Transverse colon (tissue), 4 donors: ENCODE measurements at regions not wholly inside any gene's neighbourhood (a gene's known extent, or its start where the extent isn't known, plus 50 kb on each side); places are given as distances from the start of the nearest gene placed in this dataset.

Experiments used
- DNase-seq: peaks from one replicate; pipeline ENCODE4 v3.0.0-alpha.2; 2019
- H3K27ac ChIP-seq, 4 donors: fragments of 200-600 bp; sonication (generic); 2 replicates each; pipeline ENCODE4 v1.5.1; 2016 to 2018; ENCODE audit warnings: inconsistent platforms in 4 of 4
- H3K27me3 ChIP-seq: fragments of 200-600 bp; sonication (generic); 2 replicates; pipeline ENCODE4 v1.5.1; 2017; ENCODE audit warnings: inconsistent platforms
- H3K36me3 ChIP-seq, 4 donors: fragments of 200-600 bp; sonication (generic); 2 replicates each; pipeline ENCODE4 v1.5.1; 2017 to 2019; ENCODE audit warnings: inconsistent platforms in 4 of 4
- H3K4me1 ChIP-seq, 4 donors: fragments of 200-600 bp; sonication (generic); 2 replicates each; pipeline ENCODE4 v1.5.1; 2017 to 2020; ENCODE audit warnings: inconsistent platforms in 4 of 4
- H3K4me3 ChIP-seq, 4 donors: fragments of 200-600 bp; sonication (generic); 1 replicate in 1 of 4; 2 replicates in 3 of 4; pipeline versions ENCODE4 v1.5.1 to v1.6.1; 2017 to 2019; ENCODE audit warnings: inconsistent platforms in 4 of 4
- H3K9me3 ChIP-seq, 2 donors: fragments of 200-600 bp; sonication (generic); 2 replicates each; pipeline ENCODE4 v1.5.1; 2017 to 2019; ENCODE audit warnings: inconsistent platforms in 2 of 2
- CTCF ChIP-seq, 5 experiments: fragments of 200-600 bp in 3 of 5; fragments of 450-650 bp in 2 of 5; sonication (generic) in 3 of 5; IDR thresholded peaks; 1 replicate in 2 of 5; 2 replicates in 3 of 5; pipeline ENCODE4 v1.5.1; 2016 to 2017; ENCODE audit warnings: antibody characterized with exemption in 5 of 5, inconsistent platforms in 3 of 5, mild to moderate bottlenecking in 2 of 5, moderate library complexity in 1 of 5
- EP300 ChIP-seq: sonication (generic); formaldehyde crosslinking; IDR thresholded peaks from one replicate; pipeline ENCODE4 v1.6.1; 2017; ENCODE audit warnings: antibody characterized with exemption, low read depth
- POLR2A ChIP-seq: fragments of 450-650 bp; IDR thresholded peaks from one replicate; pipeline ENCODE4 v1.6.1; 2016; ENCODE audit warnings: antibody characterized with exemption, mild to moderate bottlenecking, moderate library complexity
- POLR2AphosphoS5 ChIP-seq, 3 donors: sonication (generic); formaldehyde crosslinking; IDR thresholded peaks; one replicate each; pipeline ENCODE4 v1.6.1; 2016; ENCODE audit warnings: antibody characterized with exemption in 3 of 3
- WGBS, 2 donors: methylation state at CpG; one replicate each; pipeline ENCODE4 v1.1.5; 2018; ENCODE audit warnings: low coverage in 1 of 2; 5-methylcytosine and 5-hydroxymethylcytosine counted together
- in situ Hi-C, 4 donors: fragments of 200-750 bp; cut with MboI; loops; one replicate each; pipeline versions ENCODE4 v1.15.0 to v1.15.1; 2017; ENCODE audit warnings: low sequenced_read_pairs in 3 of 4, low pct_ligation_motif_present in 1 of 4, low pct_unique_long_range_greater_than_20kb in 1 of 4
- intact Hi-C: fragments of 100-400 bp; cut with DNase I; formaldehyde crosslinking; loops from one replicate; pipeline ENCODE4 v1.15.1; 2023; ENCODE audit warnings: low total_unique reads

- intact Hi-C loops (no loop called here), in situ Hi-C loops (no loop called here)
- H3K27me3 ChIP-seq = no peaks in the 10 kb centered on the region
- no peak overlapping the region for H3K27ac ChIP-seq
- DNase-seq = no peak
- H3K9me3 ChIP-seq = peaks cover 0 to 6% of the 10 kb centered on the region in 2 donors
- TF ChIP-seq CTCF (IDR thresholded peaks at IDR 0.05) = no peak
- no peak for TF ChIP-seq EP300
- no peak for TF ChIP-seq POLR2A
- no peak for TF ChIP-seq POLR2AphosphoS5 (IDR thresholded peaks at IDR 0.05)
- no peak overlapping the region for H3K4me3 ChIP-seq
- 58 to 63% methylated on average over 3 of the region's 3 CpGs for WGBS, 2 donors
- no peaks in the 10 kb centered on the region for H3K36me3 ChIP-seq
- H3K4me1 ChIP-seq = no peaks in the 10 kb centered on the region
Measured at GRCh38 chr21:23111070-23111600, 2112.9 kb downstream of the NCAM2 start.

GRCh38 chr21:23119491-23119890, 2121.3 kb downstream of the NCAM2 start:
- H3K4me1 ChIP-seq = no peaks in the 10 kb centered on the region
- no peak for TF ChIP-seq POLR2AphosphoS5 (IDR thresholded peaks at IDR 0.05)
- no peak for TF ChIP-seq POLR2A
- TF ChIP-seq CTCF (IDR thresholded peaks at IDR 0.05) = no peak
- no peak for TF ChIP-seq EP300
- no peak overlapping the region for H3K27ac ChIP-seq
- no peak overlapping the region for H3K4me3 ChIP-seq
- DNase-seq = no peak
- no peaks in the 10 kb centered on the region for H3K27me3 ChIP-seq
- intact Hi-C loops = no loop called here
- WGBS, 2 donors = 57 to 77% methylated on average over 1 of the region's 1 CpG
- no peaks in the 10 kb centered on the region for H3K9me3 ChIP-seq
- no peaks in the 10 kb centered on the region for H3K36me3 ChIP-seq
- in situ Hi-C loops = no loop called here

GRCh38 chr21:23127973-23128372, 2129.8 kb downstream of the NCAM2 start:
- no peak for TF ChIP-seq EP300
- no peak for TF ChIP-seq CTCF (IDR thresholded peaks at IDR 0.05)
- TF ChIP-seq POLR2AphosphoS5 (IDR thresholded peaks at IDR 0.05) = no peak
- TF ChIP-seq POLR2A = no peak
- Histone ChIP-seq H3K36me3 (no peaks in the 10 kb centered on the region), H3K4me1 (no peaks in the 10 kb centered on the region), H3K4me3 (no peak overlapping the region), H3K27ac (no peak overlapping the region), H3K27me3 (no peaks in the 10 kb centered on the region), H3K9me3 (no peaks in the 10 kb centered on the region)
- DNase-seq = no peak
- in situ Hi-C loops (no loop called here), intact Hi-C loops (no loop called here)
- 80 to 85% methylated on average over 8 of the region's 8 CpGs for WGBS, 2 donors

- DNase-seq = no peak
- in situ Hi-C loops (no loop called here), intact Hi-C loops (no loop called here)
- H3K27me3 ChIP-seq = no peaks in the 10 kb centered on the region
- H3K4me1 ChIP-seq = no peaks in the 10 kb centered on the region
- no peak overlapping the region for H3K27ac ChIP-seq
- TF ChIP-seq EP300 (no peak), POLR2AphosphoS5 (IDR thresholded peaks at IDR 0.05) (no peak), POLR2A (no peak), CTCF (IDR thresholded peaks at IDR 0.05) (no peak)
- H3K36me3 ChIP-seq = no peaks in the 10 kb centered on the region
- H3K9me3 ChIP-seq = peaks cover 0 to 4% of the 10 kb centered on the region in 2 donors
- H3K4me3 ChIP-seq = no peak overlapping the region
Measured at GRCh38 chr21:23130308-23130707, 2132.1 kb downstream of the NCAM2 start.
